ENCODE measurements at regions not wholly inside any gene's neighbourhood (a gene's known extent, or its start where the extent isn't known, plus 50 kb on each side); places are given as distances from the start of the nearest gene placed in this dataset.

- TF ChIP-seq, protein P1, sequence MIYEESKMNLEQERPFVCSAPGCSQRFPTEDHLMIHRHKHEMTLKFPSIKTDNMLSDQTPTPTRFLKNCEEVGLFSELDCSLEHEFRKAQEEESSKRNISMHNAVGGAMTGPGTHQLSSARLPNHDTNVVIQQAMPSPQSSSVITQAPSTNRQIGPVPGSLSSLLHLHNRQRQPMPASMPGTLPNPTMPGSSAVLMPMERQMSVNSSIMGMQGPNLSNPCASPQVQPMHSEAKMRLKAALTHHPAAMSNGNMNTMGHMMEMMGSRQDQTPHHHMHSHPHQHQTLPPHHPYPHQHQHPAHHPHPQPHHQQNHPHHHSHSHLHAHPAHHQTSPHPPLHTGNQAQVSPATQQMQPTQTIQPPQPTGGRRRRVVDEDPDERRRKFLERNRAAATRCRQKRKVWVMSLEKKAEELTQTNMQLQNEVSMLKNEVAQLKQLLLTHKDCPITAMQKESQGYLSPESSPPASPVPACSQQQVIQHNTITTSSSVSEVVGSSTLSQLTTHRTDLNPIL (CRISPR knock-in tag; IDR thresholded peaks at IDR 0.05; ENCODE audit: low read depth), result no peak
- TF ChIP-seq TOX (CRISPR knock-in tag; IDR thresholded peaks at IDR 0.05; ENCODE audit: borderline replicate concordance) (no peak), ZFP30 (CRISPR knock-in tag; IDR thresholded peaks at IDR 0.05) (no peak), GLIS3 (CRISPR knock-in tag; IDR thresholded peaks at IDR 0.05) (no peak), ZFP3 (CRISPR knock-in tag; IDR thresholded peaks at IDR 0.05) (0 out of 2 replicates have a peak, but pooled peaks have one; percentile 21), PATZ1 (CRISPR knock-in tag; IDR thresholded peaks at IDR 0.05; ENCODE audit: borderline replicate concordance) (no peak), RARB (CRISPR knock-in tag; IDR thresholded peaks at IDR 0.05) (no peak), ISL1 (CRISPR knock-in tag; IDR thresholded peaks at IDR 0.05) (no peak)
These were observed 100.3 kb upstream of the AKIP1 start for GRCh38 chr11:8810540-8811301.
